ENCODE measurements at regions not wholly inside any gene's neighbourhood (a gene's known extent, or its start where the extent isn't known, plus 50 kb on each side); places are given as distances from the start of the nearest gene placed in this dataset.
"Not testable (repeated sequence)": the region's sequence is repeated elsewhere in the genome, so short reads cannot be mapped to it uniquely, and the experiment has no call there.

GRCh38 chr6:48596830-48597229 is 485.8 kb upstream of the PTCHD4 start:
- TF ChIP-seq MAX (IDR thresholded peaks at IDR 0.05; ENCODE audit: low read depth, low read length) (no peak), POLR2A (IDR thresholded peaks at IDR 0.05; ENCODE audit: extremely low read depth, insufficient read length) (no peak), MYC (IDR thresholded peaks at IDR 0.05; ENCODE audit: low read depth, low read length) (no peak)
- TF ChIP-seq, protein P1, sequence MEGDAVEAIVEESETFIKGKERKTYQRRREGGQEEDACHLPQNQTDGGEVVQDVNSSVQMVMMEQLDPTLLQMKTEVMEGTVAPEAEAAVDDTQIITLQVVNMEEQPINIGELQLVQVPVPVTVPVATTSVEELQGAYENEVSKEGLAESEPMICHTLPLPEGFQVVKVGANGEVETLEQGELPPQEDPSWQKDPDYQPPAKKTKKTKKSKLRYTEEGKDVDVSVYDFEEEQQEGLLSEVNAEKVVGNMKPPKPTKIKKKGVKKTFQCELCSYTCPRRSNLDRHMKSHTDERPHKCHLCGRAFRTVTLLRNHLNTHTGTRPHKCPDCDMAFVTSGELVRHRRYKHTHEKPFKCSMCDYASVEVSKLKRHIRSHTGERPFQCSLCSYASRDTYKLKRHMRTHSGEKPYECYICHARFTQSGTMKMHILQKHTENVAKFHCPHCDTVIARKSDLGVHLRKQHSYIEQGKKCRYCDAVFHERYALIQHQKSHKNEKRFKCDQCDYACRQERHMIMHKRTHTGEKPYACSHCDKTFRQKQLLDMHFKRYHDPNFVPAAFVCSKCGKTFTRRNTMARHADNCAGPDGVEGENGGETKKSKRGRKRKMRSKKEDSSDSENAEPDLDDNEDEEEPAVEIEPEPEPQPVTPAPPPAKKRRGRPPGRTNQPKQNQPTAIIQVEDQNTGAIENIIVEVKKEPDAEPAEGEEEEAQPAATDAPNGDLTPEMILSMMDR (IDR thresholded peaks at IDR 0.05; ENCODE audit: low read depth, low read length) = no peak
- DNase-seq (ENCODE audit: low read depth) = no peak

DNA sequence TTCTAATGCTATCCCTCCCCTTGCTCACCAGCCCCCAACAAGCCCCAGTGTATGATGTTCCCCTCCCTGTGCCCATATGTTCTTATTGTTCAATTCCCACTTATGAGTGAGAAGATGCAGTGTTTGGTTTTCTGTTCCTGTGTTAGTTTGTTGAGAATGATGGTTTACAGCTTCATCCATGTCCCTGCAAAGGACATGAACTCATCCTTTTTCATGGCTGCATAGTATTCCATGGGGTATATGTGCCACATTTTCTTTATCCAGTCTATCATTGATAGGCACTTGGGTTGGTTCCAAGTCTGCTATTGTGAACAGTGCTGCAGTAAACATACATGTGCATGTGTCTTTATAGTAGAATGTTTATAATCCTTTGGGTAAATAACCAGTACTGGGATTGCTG is 480.2 kb upstream of the PTCHD4 start:
- H3K4me3 ChIP-seq (ENCODE audit: low read depth, low read length); DNase-seq (ENCODE audit: low read depth): not testable (repeated sequence)

More at GRCh38 chr6:48596830-48597229, 485.8 kb upstream of the PTCHD4 start:
- H3K4me3 ChIP-seq (ENCODE audit: low read depth, low read length) = no peak overlapping the region

DNA sequence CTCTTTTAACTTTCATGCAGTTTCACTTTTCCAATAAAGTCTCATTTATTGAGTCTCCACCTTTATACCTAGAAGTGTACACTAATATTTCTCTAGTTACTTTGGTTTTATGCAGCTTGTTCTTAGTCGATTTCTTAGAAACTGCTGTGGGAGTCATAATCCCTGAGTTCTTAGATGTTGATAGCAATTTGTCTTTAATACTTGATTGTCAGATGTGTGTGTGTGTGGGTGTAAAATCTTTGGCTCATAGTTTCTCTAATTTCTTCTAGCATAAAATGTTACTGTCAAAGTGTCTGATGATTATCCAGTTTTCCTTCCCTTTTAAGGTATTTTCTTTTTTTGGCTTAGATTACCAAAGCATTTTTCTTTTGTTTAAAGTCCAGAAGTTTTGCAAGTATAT is 473.8 kb upstream of the PTCHD4 start:
- no peak overlapping the region for H3K4me3 ChIP-seq (ENCODE audit: low read depth, low read length)
- DNase-seq (ENCODE audit: low read depth) = no peak
- TF ChIP-seq, protein P1 (IDR thresholded peaks at IDR 0.05; ENCODE audit: low read depth, low read length) = no peak
- no peak for TF ChIP-seq MYC (IDR thresholded peaks at IDR 0.05; ENCODE audit: low read depth, low read length)
- TF ChIP-seq MAX (IDR thresholded peaks at IDR 0.05; ENCODE audit: low read depth, low read length) = no peak
- no peak for TF ChIP-seq POLR2A (IDR thresholded peaks at IDR 0.05; ENCODE audit: extremely low read depth, insufficient read length)

DNA sequence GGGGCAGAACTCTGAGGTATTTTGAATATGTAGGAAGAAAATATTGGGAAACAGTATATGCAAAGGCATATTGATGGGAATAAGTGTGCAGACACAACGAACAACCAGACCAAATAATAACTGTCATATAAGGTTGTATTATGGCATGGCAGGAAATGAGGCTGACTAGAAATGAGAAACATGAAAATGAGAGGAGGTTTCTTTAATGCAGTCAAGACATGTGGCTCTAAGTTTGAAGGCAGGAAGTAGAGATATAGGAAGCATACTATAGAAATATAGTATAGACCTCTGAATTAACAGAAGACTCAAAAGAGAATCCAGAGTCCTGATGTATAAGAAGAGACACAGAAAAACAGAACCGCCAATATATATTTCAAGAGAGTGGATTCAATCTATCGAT is 459.7 kb upstream of the PTCHD4 start:
- no peak for DNase-seq (ENCODE audit: low read depth)
- no peak for TF ChIP-seq MYC (IDR thresholded peaks at IDR 0.05; ENCODE audit: low read depth, low read length)
- TF ChIP-seq MAX (IDR thresholded peaks at IDR 0.05; ENCODE audit: low read depth, low read length) = no peak
- no peak overlapping the region for H3K4me3 ChIP-seq (ENCODE audit: low read depth, low read length)

- no peak overlapping the region for H3K4me3 ChIP-seq (ENCODE audit: low read depth, low read length)
- TF ChIP-seq MYC (IDR thresholded peaks at IDR 0.05; ENCODE audit: low read depth, low read length) = no peak
- TF ChIP-seq POLR2A (IDR thresholded peaks at IDR 0.05; ENCODE audit: extremely low read depth, insufficient read length) = no peak
- no peak for TF ChIP-seq MAX (IDR thresholded peaks at IDR 0.05; ENCODE audit: low read depth, low read length)
- no peak for DNase-seq (ENCODE audit: low read depth)
Observed at GRCh38 chr6:48568856-48569255, 457.9 kb upstream of the PTCHD4 start.

DNA sequence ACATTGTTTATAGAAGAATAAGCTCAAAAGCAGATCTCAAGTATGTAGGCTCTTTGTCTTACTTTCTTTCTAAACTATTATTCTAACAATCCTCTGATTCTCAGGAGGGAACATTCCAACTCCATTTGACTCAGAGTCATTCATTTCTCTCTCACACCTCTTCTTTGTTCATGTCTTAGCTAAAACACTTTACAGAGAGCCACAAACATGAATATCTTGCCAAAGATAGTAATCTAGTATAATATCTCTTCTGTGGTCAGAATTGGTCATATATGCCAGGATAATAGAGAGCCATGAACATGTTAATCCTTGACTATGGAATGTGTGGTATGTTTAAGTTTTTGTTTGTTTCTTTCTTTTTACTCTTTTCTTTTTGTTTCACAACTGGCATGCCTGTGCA is 456.0 kb upstream of the PTCHD4 start:
- TF ChIP-seq MAX (IDR thresholded peaks at IDR 0.05; ENCODE audit: low read depth, low read length) (no peak), MYC (IDR thresholded peaks at IDR 0.05; ENCODE audit: low read depth, low read length) (no peak), POLR2A (IDR thresholded peaks at IDR 0.05; ENCODE audit: extremely low read depth, insufficient read length) (no peak)
- TF ChIP-seq, protein P1 (IDR thresholded peaks at IDR 0.05; ENCODE audit: low read depth, low read length) = no peak
- DNase-seq (ENCODE audit: low read depth) = no peak
- H3K4me3 ChIP-seq (ENCODE audit: low read depth, low read length) = no peak overlapping the region

- no peak for DNase-seq (ENCODE audit: low read depth)
- TF ChIP-seq MYC (IDR thresholded peaks at IDR 0.05; ENCODE audit: low read depth, low read length) (no peak), POLR2A (IDR thresholded peaks at IDR 0.05; ENCODE audit: extremely low read depth, insufficient read length) (no peak), MAX (IDR thresholded peaks at IDR 0.05; ENCODE audit: low read depth, low read length) (no peak)
- TF ChIP-seq, protein P1 (IDR thresholded peaks at IDR 0.05; ENCODE audit: low read depth, low read length) = no peak
Observed at GRCh38 chr6:48564036-48564820, 453.2 kb upstream of the PTCHD4 start.

More at GRCh38 chr6:48564036-48564820, 453.2 kb upstream of the PTCHD4 start:
- H3K4me3 ChIP-seq (ENCODE audit: low read depth, low read length) = no peak overlapping the region

All from NB4 (cell line).